ENCODE measurements at regions not wholly inside any gene's neighbourhood (a gene's known extent, or its start where the extent isn't known, plus 50 kb on each side); places are given as distances from the start of the nearest gene placed in this dataset.
A peak's percentile ranks its signal among the peaks of the same experiment; 100 is the strongest.
"Not testable (repeated sequence)": the region's sequence is repeated elsewhere in the genome, so short reads cannot be mapped to it uniquely, and the experiment has no call there.

DNA sequence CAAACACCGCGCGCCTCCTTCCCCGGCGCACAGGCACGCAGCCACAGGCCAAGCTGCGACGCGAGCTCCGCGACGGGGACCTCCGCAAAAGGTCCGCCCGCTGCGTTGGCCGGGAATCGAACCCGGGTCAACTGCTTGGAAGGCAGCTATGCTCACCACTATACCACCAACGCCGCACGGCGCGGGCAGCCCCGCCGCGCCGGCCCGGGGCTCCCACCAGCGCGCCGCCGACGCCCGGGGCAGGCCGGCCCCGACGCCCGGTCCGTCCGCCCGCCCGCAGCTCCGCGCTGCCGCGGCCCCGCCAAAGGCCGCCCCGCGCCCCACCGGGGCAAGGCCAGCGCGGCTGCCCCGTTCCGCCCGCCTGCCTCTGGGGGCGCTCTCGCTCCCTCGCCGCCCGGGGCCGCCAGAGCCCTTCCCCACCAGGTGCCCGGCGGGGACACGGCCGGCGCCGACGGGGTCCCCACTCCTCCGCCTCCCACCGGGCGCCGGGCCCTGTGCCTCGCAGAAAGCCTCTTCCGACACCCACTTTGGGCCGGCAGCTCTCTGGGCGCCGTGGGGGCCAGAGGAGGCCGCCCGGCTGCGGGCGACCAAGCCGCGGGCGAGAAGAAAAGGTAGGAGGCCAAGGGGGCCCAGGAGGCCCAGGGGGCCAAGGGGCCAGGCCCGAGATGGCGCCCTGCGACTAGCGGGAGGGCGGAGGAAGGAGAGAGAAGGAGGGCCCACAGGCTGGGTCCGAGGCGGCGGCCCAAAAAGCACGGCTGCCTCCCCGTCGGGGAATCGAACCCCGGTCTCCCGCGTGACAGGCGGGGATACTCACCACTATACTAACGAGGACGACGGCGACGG lies 50.2 kb upstream of the FCGR2A start:
- not testable (repeated sequence) for DNase-seq, H3K4me3 ChIP-seq, H3K27me3 ChIP-seq, H3K36me3 ChIP-seq, H3K9me3 ChIP-seq

DNA sequence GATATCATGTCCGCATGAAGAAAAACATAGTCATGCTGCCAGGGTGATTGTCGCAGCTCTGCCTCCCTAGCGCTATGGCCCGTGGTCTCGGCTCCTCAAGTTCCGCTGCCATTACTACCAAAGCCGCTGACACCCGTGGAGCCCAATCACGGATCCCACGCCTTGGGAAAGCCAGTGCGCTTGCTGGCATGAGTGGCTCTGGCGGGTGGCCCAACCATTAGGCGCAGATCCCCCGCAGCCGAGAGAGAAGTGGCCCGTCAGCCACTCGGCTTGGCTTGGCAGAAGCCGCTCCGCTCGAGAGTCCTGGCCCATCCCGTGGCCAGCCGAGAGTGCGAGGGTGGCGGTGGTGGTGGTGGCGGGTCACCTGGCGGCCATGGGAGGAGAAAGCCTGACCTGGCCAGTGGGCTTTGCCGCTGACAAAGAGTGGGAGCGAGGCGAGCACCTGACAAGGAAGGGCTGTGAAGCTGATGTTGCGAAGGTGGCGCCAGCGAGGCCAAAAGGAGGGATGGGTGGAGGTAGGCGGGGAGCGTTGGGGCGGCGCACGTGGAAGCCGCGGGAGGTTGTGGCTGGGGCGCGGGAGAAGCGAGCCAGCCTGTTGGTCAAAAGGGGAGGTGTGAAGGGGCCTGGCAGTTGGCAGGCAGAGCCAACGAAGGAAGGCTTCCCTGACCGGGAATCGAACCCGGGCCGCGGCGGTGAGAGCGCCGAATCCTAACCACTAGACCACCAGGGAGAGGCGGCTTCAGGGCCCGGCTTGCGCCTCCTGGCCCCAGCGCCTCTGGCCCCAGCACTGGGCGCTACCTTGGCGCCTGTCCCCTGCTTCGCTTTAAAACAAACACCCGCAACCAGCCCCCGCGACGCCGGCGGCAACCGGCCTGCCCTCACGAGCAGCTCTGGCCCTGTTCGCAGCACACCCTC lies 51.0 kb upstream of the FCGR2A start:
- H3K36me3 ChIP-seq, H3K27me3 ChIP-seq, H3K4me3 ChIP-seq, H3K9me3 ChIP-seq: not testable (repeated sequence)
- peak; percentile 57 for DNase-seq

DNA sequence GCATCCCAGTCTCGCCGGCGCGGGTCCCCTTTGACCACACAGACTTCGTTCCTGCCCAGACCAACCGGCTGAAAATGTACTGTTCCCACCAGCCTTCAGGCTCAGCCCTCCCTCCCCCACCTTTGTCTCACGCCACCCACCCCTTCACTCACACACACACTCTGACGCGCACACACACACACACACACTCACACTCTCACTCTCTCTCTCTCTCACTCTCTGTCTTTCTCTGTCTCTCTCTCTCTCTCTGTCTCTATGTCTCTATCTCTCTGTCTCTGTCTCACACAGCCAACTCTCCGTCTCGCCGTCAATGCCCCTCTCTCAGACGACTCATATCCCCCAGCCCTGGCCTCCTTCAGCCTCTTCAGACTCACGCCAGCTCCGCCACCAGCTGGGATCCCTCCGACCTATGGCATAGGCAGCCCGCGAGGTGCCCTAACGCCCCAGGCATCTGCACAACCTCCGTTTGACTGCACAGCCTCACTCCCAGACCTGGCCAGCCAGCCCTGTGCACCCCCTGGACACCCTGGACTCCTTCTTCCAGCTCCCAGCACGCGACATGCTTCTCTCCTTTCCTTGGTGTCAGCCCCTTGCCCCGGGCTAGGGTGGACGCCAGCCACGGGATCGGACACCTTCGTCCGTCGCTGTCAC lies 53.4 kb upstream of the FCGR2A start:
- H3K36me3 ChIP-seq, H3K9me3 ChIP-seq, DNase-seq, H3K27me3 ChIP-seq, H3K4me3 ChIP-seq: not testable (repeated sequence)

DNA sequence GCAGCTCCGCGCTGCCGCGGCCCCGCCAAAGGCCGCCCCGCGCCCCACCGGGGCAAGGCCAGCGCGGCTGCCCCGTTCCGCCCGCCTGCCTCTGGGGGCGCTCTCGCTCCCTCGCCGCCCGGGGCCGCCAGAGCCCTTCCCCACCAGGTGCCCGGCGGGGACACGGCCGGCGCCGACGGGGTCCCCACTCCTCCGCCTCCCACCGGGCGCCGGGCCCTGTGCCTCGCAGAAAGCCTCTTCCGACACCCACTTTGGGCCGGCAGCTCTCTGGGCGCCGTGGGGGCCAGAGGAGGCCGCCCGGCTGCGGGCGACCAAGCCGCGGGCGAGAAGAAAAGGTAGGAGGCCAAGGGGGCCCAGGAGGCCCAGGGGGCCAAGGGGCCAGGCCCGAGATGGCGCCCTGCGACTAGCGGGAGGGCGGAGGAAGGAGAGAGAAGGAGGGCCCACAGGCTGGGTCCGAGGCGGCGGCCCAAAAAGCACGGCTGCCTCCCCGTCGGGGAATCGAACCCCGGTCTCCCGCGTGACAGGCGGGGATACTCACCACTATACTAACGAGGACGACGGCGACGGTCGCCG lies 57.4 kb upstream of the FCGR2A start:
- not testable (repeated sequence) for H3K27me3 ChIP-seq, H3K9me3 ChIP-seq, H3K4me3 ChIP-seq, DNase-seq, H3K36me3 ChIP-seq

DNA sequence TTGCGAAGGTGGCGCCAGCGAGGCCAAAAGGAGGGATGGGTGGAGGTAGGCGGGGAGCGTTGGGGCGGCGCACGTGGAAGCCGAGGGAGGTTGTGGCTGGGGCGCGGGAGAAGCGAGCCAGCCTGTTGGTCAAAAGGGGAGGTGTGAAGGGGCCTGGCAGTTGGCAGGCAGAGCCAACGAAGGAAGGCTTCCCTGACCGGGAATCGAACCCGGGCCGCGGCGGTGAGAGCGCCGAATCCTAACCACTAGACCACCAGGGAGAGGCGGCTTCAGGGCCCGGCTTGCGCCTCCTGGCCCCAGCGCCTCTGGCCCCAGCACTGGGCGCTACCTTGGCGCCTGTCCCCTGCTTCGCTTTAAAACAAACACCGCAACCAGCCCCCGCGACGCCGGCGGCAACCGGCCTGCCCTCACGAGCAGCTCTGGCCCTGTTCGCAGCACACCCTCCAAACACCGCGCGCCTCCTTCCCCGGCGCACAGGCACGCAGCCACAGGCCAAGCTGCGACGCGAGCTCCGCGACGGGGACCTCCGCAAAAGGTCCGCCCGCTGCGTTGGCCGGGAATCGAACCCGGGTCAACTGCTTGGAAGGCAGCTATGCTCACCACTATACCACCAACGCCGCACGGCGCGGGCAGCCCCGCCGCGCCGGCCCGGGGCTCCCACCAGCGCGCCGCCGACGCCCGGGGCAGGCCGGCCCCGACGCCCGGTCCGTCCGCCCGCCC lies 58.1 kb upstream of the FCGR2A start:
- H3K36me3 ChIP-seq, H3K9me3 ChIP-seq, H3K27me3 ChIP-seq, DNase-seq, H3K4me3 ChIP-seq: not testable (repeated sequence)

DNA sequence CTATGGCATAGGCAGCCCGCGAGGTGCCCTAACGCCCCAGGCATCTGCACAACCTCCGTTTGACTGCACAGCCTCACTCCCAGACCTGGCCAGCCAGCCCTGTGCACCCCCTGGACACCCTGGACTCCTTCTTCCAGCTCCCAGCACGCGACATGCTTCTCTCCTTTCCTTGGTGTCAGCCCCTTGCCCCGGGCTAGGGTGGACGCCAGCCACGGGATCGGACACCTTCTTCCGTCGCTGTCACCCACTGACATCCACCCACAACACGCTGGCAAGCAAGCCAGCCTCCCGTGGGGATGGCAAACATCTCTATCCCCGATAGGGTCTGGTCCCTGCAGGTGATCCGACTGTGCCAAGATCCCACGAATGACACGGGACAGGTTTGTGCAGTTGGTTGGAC lies 60.5 kb upstream of the FCGR2A start:
- DNase-seq, H3K9me3 ChIP-seq, H3K4me3 ChIP-seq, H3K27me3 ChIP-seq, H3K36me3 ChIP-seq: not testable (repeated sequence)

DNA sequence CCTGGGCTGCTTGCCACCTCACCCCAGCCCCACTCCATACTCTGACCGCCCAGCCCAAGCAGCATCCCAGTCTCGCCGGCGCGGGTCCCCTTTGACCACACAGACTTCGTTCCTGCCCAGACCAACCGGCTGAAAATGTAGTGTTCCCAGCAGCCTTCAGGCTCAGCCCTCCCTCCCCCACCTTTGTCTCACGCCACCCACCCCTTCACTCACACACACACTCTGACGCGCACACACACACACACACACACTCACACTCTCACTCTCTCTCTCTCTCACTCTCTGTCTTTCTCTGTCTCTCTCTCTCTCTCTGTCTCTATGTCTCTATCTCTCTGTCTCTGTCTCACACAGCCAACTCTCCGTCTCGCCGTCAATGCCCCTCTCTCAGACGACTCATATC lies 61.0 kb upstream of the FCGR2A start:
- H3K27me3 ChIP-seq, H3K36me3 ChIP-seq, H3K9me3 ChIP-seq, H3K4me3 ChIP-seq: not testable (repeated sequence)
- DNase-seq: peak; percentile 24

DNA sequence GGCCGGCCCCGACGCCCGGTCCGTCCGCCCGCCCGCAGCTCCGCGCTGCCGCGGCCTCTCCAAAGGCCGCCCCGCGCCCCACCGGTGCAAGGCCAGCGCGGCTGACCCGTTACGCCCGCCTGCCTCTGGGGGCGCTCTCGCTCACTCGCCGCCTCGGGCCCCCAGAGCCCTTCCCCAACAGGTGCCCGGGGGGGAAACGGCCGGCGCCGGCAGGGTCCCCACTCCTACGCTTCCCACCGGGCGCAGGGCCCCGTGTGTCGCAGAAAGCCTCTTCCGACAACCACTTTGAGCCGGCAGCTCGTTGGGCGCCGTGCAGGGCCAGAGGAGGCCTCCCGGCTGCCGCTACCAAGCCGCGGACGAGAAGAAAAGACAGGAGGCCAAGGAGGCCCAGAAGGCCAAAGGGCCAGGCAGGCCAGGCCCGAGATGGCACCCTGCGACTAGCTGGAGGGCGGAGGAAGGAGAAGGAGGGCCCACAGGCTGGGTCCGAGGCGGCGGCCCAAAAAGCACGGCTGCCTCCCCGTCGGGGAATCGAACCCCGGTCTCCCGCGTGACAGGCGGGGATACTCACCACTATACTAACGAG lies 64.9 kb upstream of the FCGR2A start:
- H3K9me3 ChIP-seq: no peaks in the 10 kb centered on the region
- peak overlapping the region; percentile 69 for H3K4me3 ChIP-seq
- H3K27me3 ChIP-seq: no peaks in the 10 kb centered on the region
- H3K36me3 ChIP-seq: no peaks in the 10 kb centered on the region
- DNase-seq: peak; percentile 89

DNA sequence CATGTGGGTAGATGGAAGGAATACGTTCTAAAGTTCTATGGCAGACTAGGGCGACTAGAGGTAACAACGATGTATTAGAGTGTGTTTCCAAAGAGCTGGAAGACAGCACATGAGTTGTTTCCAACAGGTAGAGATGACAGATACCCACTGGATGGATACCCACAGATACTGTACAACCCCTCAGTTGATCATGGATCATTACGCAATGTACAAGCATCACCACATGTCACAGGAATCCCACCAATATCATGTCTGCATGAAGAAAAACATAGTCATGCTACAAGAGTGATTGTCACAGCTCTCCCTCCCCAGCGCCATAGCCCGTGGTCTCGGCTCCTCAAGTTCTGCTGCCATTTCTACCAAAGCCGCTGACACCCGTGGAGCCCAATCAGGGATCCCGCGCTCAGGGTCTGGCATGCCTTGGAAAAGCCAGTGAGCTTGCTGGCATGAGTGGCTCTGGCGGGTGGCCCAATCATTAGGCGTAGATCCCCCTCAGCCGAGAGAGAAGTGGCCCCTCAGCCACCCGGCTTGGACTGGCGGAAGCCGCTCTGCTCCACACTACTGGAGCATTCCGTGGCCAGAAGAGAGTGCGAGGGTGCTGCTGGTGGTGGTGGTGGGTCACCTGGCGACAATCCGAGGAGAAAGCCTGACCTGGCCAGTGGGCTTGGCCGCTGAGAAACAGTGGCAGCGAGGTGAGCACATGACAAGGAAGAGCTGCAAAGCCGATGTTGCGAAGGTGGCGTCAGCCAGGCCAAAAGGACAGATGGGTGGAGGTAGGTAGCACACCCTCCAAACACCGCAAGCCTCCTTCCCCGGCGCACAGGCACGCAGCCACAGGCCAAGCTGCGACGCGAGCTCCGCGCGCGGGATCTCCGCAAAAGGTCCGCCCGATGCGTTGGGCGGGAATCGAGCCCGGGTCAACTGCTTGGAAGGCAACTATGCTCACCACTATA lies 65.7 kb upstream of the FCGR2A start:
- H3K4me3 ChIP-seq: peak overlapping the region; percentile 36
- DNase-seq: peak; percentile 71
- no peaks in the 10 kb centered on the region for H3K27me3 ChIP-seq
- H3K36me3 ChIP-seq: no peaks in the 10 kb centered on the region
- no peaks in the 10 kb centered on the region for H3K9me3 ChIP-seq

DNA sequence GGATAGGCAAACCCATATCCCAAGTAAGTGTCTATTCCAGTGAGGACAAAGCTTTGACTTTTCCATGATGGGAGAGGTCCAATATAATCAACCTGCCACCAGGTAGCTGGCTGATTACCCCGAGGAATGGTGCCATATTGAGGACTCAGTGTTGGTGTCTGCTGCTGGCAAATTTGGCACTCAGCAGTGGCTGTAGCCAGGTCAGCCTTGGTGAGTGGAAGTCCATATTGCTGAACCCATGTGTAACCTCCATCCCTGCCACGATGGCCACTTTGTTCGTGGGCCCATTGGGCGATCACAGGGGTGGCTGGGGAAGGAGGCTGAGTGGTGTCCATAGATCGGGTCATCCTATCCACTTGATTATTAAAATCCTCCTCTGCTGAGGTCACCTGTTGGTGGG lies 65.5 kb upstream of the CFAP126 start:
- not testable (repeated sequence) for H3K9me3 ChIP-seq, H3K4me3 ChIP-seq, H3K27me3 ChIP-seq, H3K36me3 ChIP-seq, DNase-seq

DNA sequence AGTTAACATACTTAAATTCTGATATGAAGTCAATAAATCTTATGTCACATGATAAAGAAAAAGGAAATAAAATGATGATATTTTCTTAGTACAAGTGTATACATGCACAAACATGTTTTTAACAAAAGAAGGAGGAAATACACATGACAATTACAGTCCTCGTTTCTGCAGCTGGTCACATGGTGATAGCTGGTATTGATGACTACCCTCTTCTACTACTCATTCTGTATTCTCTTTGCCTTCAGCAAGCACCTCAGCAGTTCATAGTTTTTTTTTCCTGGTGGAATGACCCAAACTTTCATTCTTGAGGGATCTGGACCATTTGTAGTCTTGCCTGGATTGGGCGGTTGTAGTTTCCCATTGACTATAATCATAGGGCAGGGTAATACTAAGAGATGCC lies 64.4 kb upstream of the CFAP126 start:
- Histone ChIP-seq H3K9me3 (no peaks in the 10 kb centered on the region), H3K36me3 (no peaks in the 10 kb centered on the region), H3K4me3 (no peak overlapping the region), H3K27me3 (no peaks in the 10 kb centered on the region)
- DNase-seq: no peak

DNA sequence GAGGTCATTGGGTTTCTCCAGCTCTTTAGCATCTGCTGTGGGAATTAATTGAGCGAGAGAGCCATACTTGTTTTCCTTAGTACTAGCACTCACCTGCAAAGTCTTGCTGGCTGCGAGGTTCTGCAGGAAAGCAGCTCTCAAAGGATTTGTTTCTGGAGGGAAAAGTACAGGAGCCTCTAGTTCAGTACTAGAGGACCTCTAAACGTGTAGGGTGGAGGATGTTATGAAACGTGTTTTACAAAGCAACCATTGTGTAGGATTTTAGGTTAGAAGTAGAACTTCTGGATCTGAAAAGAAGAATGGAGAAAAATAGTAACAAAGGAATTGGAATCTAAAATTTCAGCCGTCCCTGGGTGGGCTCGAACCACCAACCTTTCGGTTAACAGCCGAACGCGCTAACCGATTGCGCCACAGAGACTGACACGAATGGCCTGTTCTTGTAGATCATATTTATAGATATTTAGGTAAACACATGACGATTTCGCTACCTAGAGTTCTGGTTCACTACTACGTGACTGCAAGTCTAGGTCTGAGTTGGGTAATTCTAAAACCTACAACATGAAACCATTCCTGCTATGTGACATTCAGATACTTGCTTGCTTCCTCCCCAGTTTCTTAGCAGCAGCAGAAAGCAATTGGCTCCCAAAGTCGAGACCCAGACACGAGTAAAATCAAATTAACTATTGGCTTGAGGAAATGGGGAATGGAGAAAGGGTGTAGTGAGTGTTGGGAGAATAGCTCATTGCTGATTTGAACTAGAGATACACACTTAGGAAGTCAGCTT lies 60.2 kb upstream of the CFAP126 start:
- Histone ChIP-seq H3K4me3 (peak overlapping the region; percentile 46), H3K36me3 (no peaks in the 10 kb centered on the region), H3K9me3 (no peaks in the 10 kb centered on the region), H3K27me3 (no peaks in the 10 kb centered on the region)
- DNase-seq: peak; percentile 44

DNA sequence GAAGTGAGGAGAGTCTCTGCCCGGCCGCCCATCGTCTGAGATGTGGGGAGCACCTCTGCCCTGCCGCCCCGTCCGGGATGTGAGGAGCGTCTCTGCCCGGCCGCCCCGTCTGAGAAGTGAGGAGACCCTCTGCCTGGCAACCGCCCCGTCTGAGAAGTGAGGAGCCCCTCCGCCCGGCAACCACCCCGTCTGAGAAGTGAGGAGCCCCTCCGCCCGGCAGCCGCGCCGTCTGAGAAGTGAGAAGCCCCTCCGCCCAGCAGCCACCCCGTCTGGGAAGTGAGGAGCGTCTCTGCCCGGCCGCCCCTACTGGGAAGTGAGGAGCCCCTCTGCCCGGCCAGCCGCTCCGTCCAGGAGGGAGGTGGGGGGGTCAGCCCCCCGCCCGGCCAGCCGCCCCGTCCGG lies 55.2 kb upstream of the CFAP126 start:
- DNase-seq, H3K27me3 ChIP-seq: not testable (repeated sequence)

DNA sequence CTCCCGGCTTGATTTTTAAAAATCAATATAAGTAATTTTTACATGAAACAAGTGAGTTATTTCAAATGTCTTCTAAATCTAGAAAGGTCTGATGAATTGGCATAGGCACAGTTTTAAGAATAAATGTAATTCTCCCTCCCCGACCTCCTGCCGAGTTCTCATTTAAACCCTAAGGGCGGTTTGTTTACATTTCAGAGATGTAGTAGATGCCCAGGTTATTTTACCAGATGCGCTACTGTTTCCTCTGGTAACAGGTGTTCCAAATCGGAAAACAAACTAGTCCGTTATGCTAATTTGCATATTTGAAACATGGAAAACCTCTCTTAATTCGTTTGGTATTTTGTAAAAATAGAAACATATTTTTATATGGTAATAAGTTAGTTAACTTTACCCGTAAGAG lies 53.8 kb upstream of the CFAP126 start:
- Histone ChIP-seq H3K27me3 (no peaks in the 10 kb centered on the region), H3K4me3 (peak overlapping the region; percentile 75), H3K36me3 (no peaks in the 10 kb centered on the region), H3K9me3 (no peaks in the 10 kb centered on the region)
- DNase-seq: no peak

More for the DNA sequence above, 55.2 kb upstream of the CFAP126 start:
- not testable (repeated sequence) for H3K36me3 ChIP-seq, H3K4me3 ChIP-seq, H3K9me3 ChIP-seq

Measured in MG63 (cell line).